ENCODE measurements at regions not wholly inside any gene's neighbourhood (a gene's known extent, or its start where the extent isn't known, plus 50 kb on each side); places are given as distances from the start of the nearest gene placed in this dataset.

GRCh38 chr1:201682964-201683363 is 144.0 kb downstream of the NAV1 start:
- Histone ChIP-seq H3K4me2 (no peak overlapping the region), H3K79me2 (ENCODE audit: insufficient read depth) (peaks cover 100% of the 10 kb centered on the region), H3F3A (replicated peaks; ENCODE audit: insufficient read depth) (peaks cover 23% of the 10 kb centered on the region), H3K9ac (no peak overlapping the region), H3K27ac (ENCODE audit: low read depth in 2 of 2, low read length in 1 of 2) (no peak overlapping the region), H3K9me3 (no peaks in the 10 kb centered on the region), H3K9me2 (no peaks in the 10 kb centered on the region), H2AFZ (ENCODE audit: low read depth) (no peak overlapping the region), H3K27me3 (ENCODE audit: insufficient read depth) (no peaks in the 10 kb centered on the region), H3K4me3 (ENCODE audit: low read depth in 2 of 2, low read length in 1 of 2) (no peak overlapping the region), H3K36me3 (replicated peaks in 1 of 2; ENCODE audit: control insufficient read depth in 1 of 2, insufficient read depth in 2 of 2, low read length in 1 of 2) (peaks cover 9 to 44% of the 10 kb centered on the region in 2 experiments), H3K4me1 (ENCODE audit: control insufficient read depth in 1 of 2, insufficient read depth in 2 of 2, low read depth in 1 of 2, low read length in 1 of 2) (peaks cover 8 to 24% of the 10 kb centered on the region in 2 experiments; a peak in 3 of 4 replicates), H4K20me1 (ENCODE audit: insufficient read depth) (peaks cover 99% of the 10 kb centered on the region)
- WGBS (ENCODE audit: low lambda C conversion rate), result 77% methylated on average over 4 of the region's 4 CpGs
- DNase-seq, result no peak
- POLR2A ChIA-PET, result no interaction called here
- CTCF ChIA-PET, result interaction anchor here (0.8 to 1.1 kb wide), 2 partner anchors 20 to 110 kb away, joined by 3 read pairs; no protein-coding TSS in a partner anchor
- TF ChIP-seq REST (IDR thresholded peaks at IDR 0.05; ENCODE audit: low read depth, low read length), result no peak
- TF ChIP-seq MAX (IDR thresholded peaks at IDR 0.05; ENCODE audit: low read depth), result no peak
- TF ChIP-seq FOSL2 (IDR thresholded peaks at IDR 0.05; ENCODE audit: borderline replicate concordance, low read depth), result no peak
- no peak for TF ChIP-seq RFX5 (IDR thresholded peaks at IDR 0.05; ENCODE audit: low read length)
- no peak for TF ChIP-seq IRF3 (IDR thresholded peaks at IDR 0.05; ENCODE audit: low read depth, low read length)

GRCh38 chr1:201683397-201683796 is 144.5 kb downstream of the NAV1 start:
- Histone ChIP-seq H3K4me1 (ENCODE audit: control insufficient read depth in 1 of 2, insufficient read depth in 2 of 2, low read depth in 1 of 2, low read length in 1 of 2) (peaks cover 8 to 24% of the 10 kb centered on the region in 2 experiments; a peak in 3 of 4 replicates), H3K9me3 (no peaks in the 10 kb centered on the region), H3K4me2 (no peak overlapping the region), H4K20me1 (ENCODE audit: insufficient read depth) (peaks cover 99% of the 10 kb centered on the region), H3K27me3 (ENCODE audit: insufficient read depth) (no peaks in the 10 kb centered on the region), H3K36me3 (replicated peaks in 1 of 2; ENCODE audit: control insufficient read depth in 1 of 2, insufficient read depth in 2 of 2, low read length in 1 of 2) (peaks cover 9 to 44% of the 10 kb centered on the region in 2 experiments), H3K79me2 (ENCODE audit: insufficient read depth) (peaks cover 100% of the 10 kb centered on the region), H3K9ac (no peak overlapping the region), H3K27ac (ENCODE audit: low read depth in 2 of 2, low read length in 1 of 2) (no peak overlapping the region), H3K4me3 (ENCODE audit: low read depth in 2 of 2, low read length in 1 of 2) (no peak overlapping the region), H3K9me2 (no peaks in the 10 kb centered on the region), H3F3A (replicated peaks; ENCODE audit: insufficient read depth) (peaks cover 23% of the 10 kb centered on the region), H2AFZ (ENCODE audit: low read depth) (no peak overlapping the region)
- CTCF ChIA-PET, result no interaction called here
- POLR2A ChIA-PET, result no interaction called here
- 98% methylated on average over 6 of the region's 6 CpGs for WGBS (ENCODE audit: low lambda C conversion rate)
- no peak for TF ChIP-seq EZH2phosphoT487 (IDR thresholded peaks at IDR 0.05; ENCODE audit: borderline replicate concordance, low read depth)
- no peak for TF ChIP-seq JUND (IDR thresholded peaks at IDR 0.05)
- TF ChIP-seq ZBTB33 (IDR thresholded peaks at IDR 0.05; ENCODE audit: borderline replicate concordance, low read depth), result no peak
- TF ChIP-seq NRF1 (IDR thresholded peaks at IDR 0.05; ENCODE audit: low read depth, low read length), result no peak
- no peak for TF ChIP-seq NFIC (IDR thresholded peaks at IDR 0.05; ENCODE audit: borderline replicate concordance)
- TF ChIP-seq FOXM1 (IDR thresholded peaks at IDR 0.05; ENCODE audit: low read depth), result no peak
- DNase-seq, result no peak
